ENCODE measurements at regions not wholly inside any gene's neighbourhood (a gene's known extent, or its start where the extent isn't known, plus 50 kb on each side); places are given as distances from the start of the nearest gene placed in this dataset.

DNA sequence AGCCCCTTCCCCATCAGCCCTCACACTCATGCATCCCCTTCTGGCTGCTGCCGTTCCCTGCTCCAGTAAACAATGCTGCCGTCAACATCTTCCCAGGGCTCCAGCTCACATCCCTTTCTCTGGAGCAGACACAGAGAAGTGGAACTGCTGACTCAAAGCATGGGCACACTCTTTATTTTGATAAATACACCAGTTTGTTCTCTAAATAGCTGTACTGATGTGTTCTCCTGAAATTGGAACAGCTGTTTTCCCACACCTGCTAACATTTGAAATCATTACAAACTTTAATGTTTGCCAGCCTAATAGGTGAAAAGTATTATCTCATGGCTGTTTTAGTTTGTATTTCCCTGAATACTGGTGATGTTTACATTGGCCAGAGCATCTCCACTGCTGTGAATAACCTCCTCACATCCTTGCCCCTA lies 102.1 kb upstream of the NXT1 start:
- peaks cover 5% of the 10 kb centered on the region for H3K27me3 ChIP-seq (ENCODE audit: control insufficient read depth, extremely low read depth, insufficient read depth, low read length)
- TF ChIP-seq EZH2 (IDR thresholded peaks at IDR 0.05; ENCODE audit: low read length), result no peak
- TF ChIP-seq, protein P1, sequence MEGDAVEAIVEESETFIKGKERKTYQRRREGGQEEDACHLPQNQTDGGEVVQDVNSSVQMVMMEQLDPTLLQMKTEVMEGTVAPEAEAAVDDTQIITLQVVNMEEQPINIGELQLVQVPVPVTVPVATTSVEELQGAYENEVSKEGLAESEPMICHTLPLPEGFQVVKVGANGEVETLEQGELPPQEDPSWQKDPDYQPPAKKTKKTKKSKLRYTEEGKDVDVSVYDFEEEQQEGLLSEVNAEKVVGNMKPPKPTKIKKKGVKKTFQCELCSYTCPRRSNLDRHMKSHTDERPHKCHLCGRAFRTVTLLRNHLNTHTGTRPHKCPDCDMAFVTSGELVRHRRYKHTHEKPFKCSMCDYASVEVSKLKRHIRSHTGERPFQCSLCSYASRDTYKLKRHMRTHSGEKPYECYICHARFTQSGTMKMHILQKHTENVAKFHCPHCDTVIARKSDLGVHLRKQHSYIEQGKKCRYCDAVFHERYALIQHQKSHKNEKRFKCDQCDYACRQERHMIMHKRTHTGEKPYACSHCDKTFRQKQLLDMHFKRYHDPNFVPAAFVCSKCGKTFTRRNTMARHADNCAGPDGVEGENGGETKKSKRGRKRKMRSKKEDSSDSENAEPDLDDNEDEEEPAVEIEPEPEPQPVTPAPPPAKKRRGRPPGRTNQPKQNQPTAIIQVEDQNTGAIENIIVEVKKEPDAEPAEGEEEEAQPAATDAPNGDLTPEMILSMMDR (optimal IDR thresholded peaks at IDR 0.05 in 1 of 3, IDR thresholded peaks at IDR 0.05 in 1 of 3, conservative IDR thresholded peaks at IDR 0.05 in 1 of 3; ENCODE audit: extremely low read depth in 1 of 3, insufficient read depth in 2 of 3, low read length in 3 of 3), result no peak
- no peak overlapping the region for H2AFZ ChIP-seq (ENCODE audit: control insufficient read depth, low read length)

DNA sequence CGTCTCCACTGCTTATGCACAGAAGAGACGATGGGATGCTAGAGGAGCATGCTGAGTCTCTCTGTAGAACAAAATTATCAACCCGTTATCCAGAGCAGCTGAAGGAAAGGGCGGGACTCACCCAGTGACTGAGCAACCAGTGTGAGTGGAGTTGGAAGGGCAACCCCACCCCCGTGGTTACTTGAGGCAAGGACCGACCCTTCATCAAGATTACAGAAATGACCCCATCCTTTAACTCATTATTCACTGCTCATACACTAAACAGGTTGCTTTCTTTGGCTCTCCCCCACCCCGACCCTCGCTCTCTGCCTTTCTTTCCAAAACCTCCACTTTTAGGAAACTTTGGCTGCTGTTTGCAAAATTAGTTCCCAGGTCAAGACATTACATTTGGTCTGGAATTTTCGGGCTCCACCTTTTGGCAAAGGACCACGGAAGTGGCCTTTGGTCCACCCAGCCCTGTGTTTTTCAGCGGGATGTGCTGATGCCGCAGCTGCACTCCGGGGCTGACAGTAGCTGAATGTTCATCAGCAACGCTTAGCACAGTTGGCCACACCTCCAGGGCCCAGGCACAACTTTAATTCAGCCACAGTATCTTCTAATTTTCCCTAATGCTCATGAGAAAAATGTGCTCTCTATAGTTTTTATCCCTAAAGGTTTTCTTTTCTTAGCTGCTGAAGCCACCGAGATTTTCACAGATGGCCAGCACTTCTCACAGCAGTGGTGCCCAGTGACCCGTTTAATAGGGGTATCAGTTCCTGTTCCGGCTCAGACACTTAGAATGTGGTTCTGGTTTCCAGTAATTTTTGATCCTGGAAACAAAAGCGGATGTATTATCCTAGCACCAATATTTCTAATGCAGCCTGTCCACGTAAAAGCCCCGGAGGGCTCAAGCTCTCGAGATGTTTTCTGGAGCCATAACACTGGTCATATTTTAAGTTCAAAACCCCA lies 103.6 kb upstream of the NXT1 start:
- peaks cover 5% of the 10 kb centered on the region for H3K27me3 ChIP-seq (ENCODE audit: control insufficient read depth, extremely low read depth, insufficient read depth, low read length)
- no peak for FAIRE-seq
- H3K9me3 ChIP-seq (ENCODE audit: control insufficient read depth, low read depth, low read length), result no peaks in the 10 kb centered on the region
- no peaks in the 10 kb centered on the region for H3K4me1 ChIP-seq (ENCODE audit: control insufficient read depth, extremely low read depth, insufficient read depth, low read length)
- DNase-seq (ENCODE audit: low read depth, low spot score), result no peak
- no peaks in the 10 kb centered on the region for H3K36me3 ChIP-seq (ENCODE audit: control insufficient read depth in 2 of 2, extremely low read depth in 1 of 2, insufficient read depth in 2 of 2, low read length in 2 of 2)
- no peaks in the 10 kb centered on the region for H3K79me2 ChIP-seq (ENCODE audit: control insufficient read depth, insufficient read depth, low read length)
- no peak overlapping the region for H2AFZ ChIP-seq (ENCODE audit: control insufficient read depth, low read length)
- no peak overlapping the region for H3K4me3 ChIP-seq (ENCODE audit: control insufficient read depth in 2 of 3, extremely low read depth in 1 of 3, insufficient read depth in 2 of 3, low read depth in 1 of 3, low read length in 3 of 3)
- H3K9ac ChIP-seq (ENCODE audit: control insufficient read depth, extremely low read depth, insufficient read depth, low read length), result no peak overlapping the region
- H3K4me2 ChIP-seq (ENCODE audit: control insufficient read depth, extremely low read depth, insufficient read depth, low read depth, low read length), result no peak overlapping the region
- dilution Hi-C loops (cut with MboI; ENCODE audit: extremely low pct_ligation_motif_present, low sequenced_read_pairs), result no loop called here
- no peaks in the 10 kb centered on the region for H4K20me1 ChIP-seq (ENCODE audit: control insufficient read depth, extremely low read depth, insufficient read depth, low read length)
- no peak overlapping the region for H3K27ac ChIP-seq (ENCODE audit: control insufficient read depth, insufficient read depth, low read length)
- TF ChIP-seq, protein P1 (optimal IDR thresholded peaks at IDR 0.05 in 1 of 3, IDR thresholded peaks at IDR 0.05 in 1 of 3, conservative IDR thresholded peaks at IDR 0.05 in 1 of 3; ENCODE audit: extremely low read depth in 1 of 3, insufficient read depth in 2 of 3, low read length in 3 of 3), result no peak
- no peak for TF ChIP-seq EZH2 (IDR thresholded peaks at IDR 0.05; ENCODE audit: low read length)
- no peaks in the 10 kb centered on the region for H3K9me1 ChIP-seq (ENCODE audit: control insufficient read depth, extremely low read depth, insufficient read depth, low read length)

More for the DNA sequence above, 102.1 kb upstream of the NXT1 start:
- no peak for DNase-seq (ENCODE audit: low read depth, low spot score)
- dilution Hi-C loops (cut with MboI; ENCODE audit: extremely low pct_ligation_motif_present, low sequenced_read_pairs), result no loop called here
- no peaks in the 10 kb centered on the region for H3K4me1 ChIP-seq (ENCODE audit: control insufficient read depth, extremely low read depth, insufficient read depth, low read length)
- H3K9me1 ChIP-seq (ENCODE audit: control insufficient read depth, extremely low read depth, insufficient read depth, low read length), result no peaks in the 10 kb centered on the region
- H3K9me3 ChIP-seq (ENCODE audit: control insufficient read depth, low read depth, low read length), result no peaks in the 10 kb centered on the region
- no peak overlapping the region for H3K9ac ChIP-seq (ENCODE audit: control insufficient read depth, extremely low read depth, insufficient read depth, low read length)
- no peak overlapping the region for H3K27ac ChIP-seq (ENCODE audit: control insufficient read depth, insufficient read depth, low read length)
- no peak overlapping the region for H3K4me2 ChIP-seq (ENCODE audit: control insufficient read depth, extremely low read depth, insufficient read depth, low read depth, low read length)
- no peak overlapping the region for H3K4me3 ChIP-seq (ENCODE audit: control insufficient read depth in 2 of 3, extremely low read depth in 1 of 3, insufficient read depth in 2 of 3, low read depth in 1 of 3, low read length in 3 of 3)
- no peaks in the 10 kb centered on the region for H3K79me2 ChIP-seq (ENCODE audit: control insufficient read depth, insufficient read depth, low read length)
- FAIRE-seq, result no peak
- no peaks in the 10 kb centered on the region for H4K20me1 ChIP-seq (ENCODE audit: control insufficient read depth, extremely low read depth, insufficient read depth, low read length)
- no peaks in the 10 kb centered on the region for H3K36me3 ChIP-seq (ENCODE audit: control insufficient read depth in 2 of 2, extremely low read depth in 1 of 2, insufficient read depth in 2 of 2, low read length in 2 of 2)

All from keratinocyte (primary cell).